T47D (cell line): ENCODE measurements at regions not wholly inside any gene's neighbourhood (a gene's known extent, or its start where the extent isn't known, plus 50 kb on each side); places are given as distances from the start of the nearest gene placed in this dataset.
"Not testable (repeated sequence)": the region's sequence is repeated elsewhere in the genome, so short reads cannot be mapped to it uniquely, and the experiment has no call there.

Experiments
- DNase-seq, 2 experiments: peaks; one replicate each; pipeline versions ENCODE4 v3.0.0 to v3.0.0-alpha.2; 2011 to 2012; ENCODE audit warnings: low read depth in 1 of 2, low spot score in 1 of 2
- JUND ChIP-seq: IDR thresholded peaks from 2 replicates; pipeline ENCODE4 v1.6.1; 2012; ENCODE audit warnings: low read depth
- in situ Hi-C: cut with HindIII; loops from 2 replicates; pipeline ENCODE4 v1.10.0; 2016; ENCODE audit warnings: low sequenced_read_pairs, low pct_unique_long_range_greater_than_20kb

GRCh38 chr3:5343459-5343858 is 156.0 kb downstream of the EDEM1 start:
- TF ChIP-seq JUND: no peak
- no peak for DNase-seq
- in situ Hi-C loops: no loop called here

GRCh38 chr3:5344707-5345106 is 157.2 kb downstream of the EDEM1 start:
- TF ChIP-seq JUND: no peak
- in situ Hi-C loops: no loop called here
- no peak for DNase-seq

- in situ Hi-C loops: no loop called here
- no peak for DNase-seq
- no peak for TF ChIP-seq JUND
Observed at GRCh38 chr3:5347486-5347885, 160.0 kb downstream of the EDEM1 start.

GRCh38 chr3:5348229-5348902 is 160.9 kb downstream of the EDEM1 start:
- TF ChIP-seq JUND: no peak
- no peak for DNase-seq
- in situ Hi-C loops: no loop called here

- TF ChIP-seq JUND: no peak
- DNase-seq: no peak
- in situ Hi-C loops: no loop called here
Observed at GRCh38 chr3:5349343-5349742, 161.8 kb downstream of the EDEM1 start.

- in situ Hi-C loops: no loop called here
- no peak for TF ChIP-seq JUND
- no peak for DNase-seq
Observed at GRCh38 chr3:5357089-5357488, 169.6 kb downstream of the EDEM1 start.

GRCh38 chr3:5358911-5359310 is 171.4 kb downstream of the EDEM1 start:
- no peak for TF ChIP-seq JUND

GRCh38 chr3:5360453-5360852 is 172.9 kb downstream of the EDEM1 start:
- in situ Hi-C loops: no loop called here
- no peak for TF ChIP-seq JUND
- DNase-seq: no peak

More at GRCh38 chr3:5358911-5359310, 171.4 kb downstream of the EDEM1 start:
- in situ Hi-C loops: no loop called here
- DNase-seq: no peak

GRCh38 chr3:5366746-5367145 is 179.2 kb downstream of the EDEM1 start:
- TF ChIP-seq JUND: no peak
- DNase-seq: no peak
- in situ Hi-C loops: no loop called here

- in situ Hi-C loops, DNase-seq: not testable (repeated sequence)
Observed at GRCh38 chr3:5371555-5371954, 184.0 kb downstream of the EDEM1 start.

GRCh38 chr3:5376761-5377160 is 189.3 kb downstream of the EDEM1 start:
- in situ Hi-C loops: no loop called here
- no peak for TF ChIP-seq JUND
- DNase-seq: peak in 1 of 2 experiments; percentile 37

GRCh38 chr3:5379266-5379665 is 191.8 kb downstream of the EDEM1 start:
- in situ Hi-C loops, DNase-seq: not testable (repeated sequence)

GRCh38 chr3:5383486-5384263 is 196.2 kb downstream of the EDEM1 start:
- DNase-seq, in situ Hi-C loops: not testable (repeated sequence)
